PC-9 (cell line): ENCODE measurements at regions not wholly inside any gene's neighbourhood (a gene's known extent, or its start where the extent isn't known, plus 50 kb on each side); places are given as distances from the start of the nearest gene placed in this dataset.

ENCODE experiments used
- BruUV-seq: library from RNA; stranded (reverse); fragments of 400-500 nt; replicated peaks from 2 replicates; lab custom pipeline; 2021; lab: Mats Ljungman, UMichigan
- CTCF ChIA-PET: fragments of 300-600 bp; sonication (Branson Sonifier 250); formaldehyde crosslinking; loops from one replicate; lab custom pipeline; 2022; ENCODE audit warnings: antibody characterized with exemption; lab: Charles Lee
- POLR2A ChIA-PET: fragments of 300-600 bp; sonication (Branson Sonifier 250); formaldehyde crosslinking; loops from one replicate; lab custom pipeline; 2022; ENCODE audit warnings: antibody characterized with exemption; ENCODE audit not compliant: unreplicated experiment; lab: Charles Lee
- DNase-seq, 2 experiments: peaks; one replicate each; pipeline versions ENCODE4 v3.0.0 to v3.0.0-alpha.2; 2015 to 2022; ENCODE audit warnings: mixed read lengths in 1 of 2
- H2AFZ ChIP-seq: fragments of 200-600 bp; sonication (generic); 2 replicates; pipeline ENCODE4 v1.8.1; 2017; ENCODE audit warnings: antibody characterized with exemption
- H3F3A ChIP-seq: fragments of 200-600 bp; sonication (generic); 2 replicates; pipeline ENCODE4 v1.8.1; 2017; ENCODE audit warnings: antibody characterized with exemption, mild to moderate bottlenecking, low read depth; ENCODE audit not compliant: insufficient read depth
- H3K27ac ChIP-seq: fragments of 200-600 bp; sonication (generic); 2 replicates; pipeline ENCODE4 v1.6.1; 2016; ENCODE audit warnings: mixed run types
- H3K27me3 ChIP-seq: fragments of 200-600 bp; sonication (generic); 2 replicates; pipeline ENCODE4 v1.6.1; 2016; ENCODE audit warnings: low read depth, mixed run types; ENCODE audit not compliant: insufficient read depth
- H3K36me3 ChIP-seq: fragments of 200-600 bp; sonication (generic); 2 replicates; pipeline ENCODE4 v1.6.1; 2016; ENCODE audit warnings: low read depth, mixed run types
- H3K4me1 ChIP-seq: fragments of 200-600 bp; sonication (generic); replicated peaks from 2 replicates; pipeline ENCODE4 v1.6.1; 2016; ENCODE audit warnings: mixed run types; ENCODE audit not compliant: insufficient read depth
- H3K4me2 ChIP-seq: fragments of 200-600 bp; sonication (generic); 2 replicates; pipeline ENCODE4 v1.6.1; 2017; ENCODE audit warnings: mixed run types
- H3K4me3 ChIP-seq: fragments of 200-600 bp; sonication (generic); 2 replicates; pipeline ENCODE4 v1.6.1; 2016; ENCODE audit warnings: mixed run types
- H3K79me2 ChIP-seq: fragments of 200-600 bp; sonication (generic); 2 replicates; pipeline ENCODE4 v1.6.1; 2017; ENCODE audit warnings: low read depth, mixed run types
- H3K9me2 ChIP-seq: fragments of 200-600 bp; sonication (generic); 2 replicates; pipeline ENCODE4 v1.8.1; 2017; ENCODE audit warnings: mild to moderate bottlenecking; ENCODE audit not compliant: insufficient read depth
- H3K9me3 ChIP-seq: fragments of 200-600 bp; sonication (generic); 2 replicates; pipeline ENCODE4 v1.8.1; 2016; ENCODE audit warnings: low read depth; ENCODE audit not compliant: insufficient read depth
- H4K20me1 ChIP-seq: fragments of 200-600 bp; sonication (generic); 2 replicates; pipeline ENCODE4 v1.8.1; 2017; ENCODE audit not compliant: insufficient read depth
- CTCF ChIP-seq: fragments of 200-600 bp; sonication (generic); conservative IDR thresholded peaks from 2 replicates; pipeline ENCODE4 v1.6.1; 2017; ENCODE audit warnings: mixed run types, antibody characterized with exemption, mild to moderate bottlenecking, moderate library complexity
- EZH2 ChIP-seq: fragments of 200-600 bp; sonication (generic); IDR thresholded peaks from 2 replicates; pipeline ENCODE4 v1.8.0; 2017; ENCODE audit warnings: antibody characterized with exemption, low read depth
- intact Hi-C: fragments of 100-400 bp; cut with micrococcal nuclease; formaldehyde crosslinking; loops from one replicate; pipeline ENCODE4 v1.10.0; 2022; ENCODE audit not compliant: unreplicated experiment

DNA sequence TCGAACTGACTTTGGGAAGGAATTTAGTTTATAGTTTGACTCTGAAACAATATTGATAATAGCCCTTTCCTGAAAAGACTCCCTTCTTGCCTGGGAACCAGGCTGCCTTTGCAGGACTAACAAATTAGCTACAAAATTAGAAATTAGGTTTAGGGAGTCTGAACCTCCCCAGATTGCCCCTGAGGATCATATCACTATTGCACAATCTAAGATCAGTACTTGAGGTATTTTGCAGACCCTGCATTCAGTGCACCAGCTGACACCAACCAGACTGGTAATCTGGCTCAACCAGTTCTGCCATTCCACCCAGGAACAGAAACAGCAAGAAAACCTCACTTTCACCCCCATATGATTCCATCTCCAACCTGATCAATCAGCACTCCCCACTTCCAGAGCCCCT, 131.8 kb upstream of the GALNT5 start:
- Histone ChIP-seq H3K27ac (no peak overlapping the region), H3F3A (no peaks in the 10 kb centered on the region), H3K4me3 (no peak overlapping the region), H4K20me1 (no peaks in the 10 kb centered on the region), H3K9me3 (no peaks in the 10 kb centered on the region), H3K36me3 (no peaks in the 10 kb centered on the region), H3K79me2 (no peaks in the 10 kb centered on the region), H3K27me3 (no peaks in the 10 kb centered on the region), H3K4me1 (no peaks in the 10 kb centered on the region), H2AFZ (no peak overlapping the region), H3K4me2 (no peak overlapping the region), H3K9me2 (no peaks in the 10 kb centered on the region)
- no peak for DNase-seq
- intact Hi-C loops: no loop called here
- ChIA-PET CTCF (no interaction called here), POLR2A (no interaction called here)
- TF ChIP-seq EZH2: no peak
- BruUV-seq: no TSS peak

- Histone ChIP-seq H3K4me1 (no peaks in the 10 kb centered on the region), H3F3A (no peaks in the 10 kb centered on the region), H2AFZ (no peak overlapping the region), H3K4me3 (no peak overlapping the region), H3K79me2 (no peaks in the 10 kb centered on the region), H3K27ac (no peak overlapping the region), H3K4me2 (no peak overlapping the region), H4K20me1 (no peaks in the 10 kb centered on the region), H3K9me3 (no peaks in the 10 kb centered on the region), H3K36me3 (no peaks in the 10 kb centered on the region), H3K9me2 (no peaks in the 10 kb centered on the region), H3K27me3 (no peaks in the 10 kb centered on the region)
- intact Hi-C loops: no loop called here
- TF ChIP-seq EZH2: no peak
- TF ChIP-seq CTCF: no peak
- no peak for DNase-seq
- no TSS peak for BruUV-seq
- ChIA-PET CTCF (no interaction called here), POLR2A (no interaction called here)
Measured at GRCh38 chr2:157127249-157128012, 130.1 kb upstream of the GALNT5 start.

DNA sequence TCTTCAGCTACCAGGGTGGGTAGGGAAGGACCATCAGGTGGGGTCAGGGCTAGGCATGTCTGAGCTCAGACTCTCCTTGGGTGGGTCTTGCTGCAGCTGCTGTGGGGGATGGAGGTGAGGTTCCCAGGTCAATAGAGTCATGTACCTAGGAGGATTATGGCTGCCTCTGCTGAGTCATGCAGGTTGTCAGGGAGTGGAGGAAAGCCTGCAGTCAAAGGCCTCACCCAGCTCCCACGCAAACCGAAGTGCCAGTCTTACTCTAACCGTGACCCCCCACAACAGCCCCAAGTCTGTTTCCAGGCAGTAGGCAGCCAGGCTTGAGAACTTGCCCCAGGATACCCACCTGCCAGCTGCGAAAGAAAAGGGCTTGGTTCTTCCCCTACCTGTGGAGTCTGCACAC, 113.6 kb upstream of the GALNT5 start:
- Histone ChIP-seq H3K4me3 (no peak overlapping the region), H3K4me1 (no peaks in the 10 kb centered on the region), H3K79me2 (no peaks in the 10 kb centered on the region), H3K27ac (no peak overlapping the region), H3F3A (no peaks in the 10 kb centered on the region), H3K27me3 (no peaks in the 10 kb centered on the region), H3K36me3 (no peaks in the 10 kb centered on the region), H3K9me2 (no peaks in the 10 kb centered on the region), H3K9me3 (no peaks in the 10 kb centered on the region), H2AFZ (no peak overlapping the region), H3K4me2 (no peak overlapping the region), H4K20me1 (no peaks in the 10 kb centered on the region)
- ChIA-PET POLR2A (no interaction called here), CTCF (no interaction called here)
- intact Hi-C loops: no loop called here
- TF ChIP-seq EZH2 (no peak), CTCF (no peak)
- no TSS peak for BruUV-seq
- DNase-seq: no peak

- DNase-seq: no peak
- Histone ChIP-seq H3K4me2 (no peak overlapping the region), H3K36me3 (no peaks in the 10 kb centered on the region), H3K4me1 (no peaks in the 10 kb centered on the region), H4K20me1 (no peaks in the 10 kb centered on the region), H3K9me2 (no peaks in the 10 kb centered on the region), H2AFZ (no peak overlapping the region), H3K27ac (no peak overlapping the region), H3K9me3 (no peaks in the 10 kb centered on the region), H3K79me2 (no peaks in the 10 kb centered on the region), H3K27me3 (no peaks in the 10 kb centered on the region), H3K4me3 (no peak overlapping the region), H3F3A (no peaks in the 10 kb centered on the region)
- ChIA-PET CTCF (no interaction called here), POLR2A (no interaction called here)
- intact Hi-C loops: no loop called here
- BruUV-seq: no TSS peak
- TF ChIP-seq CTCF (no peak), EZH2 (no peak)
Measured at GRCh38 chr2:157149270-157149669, 108.2 kb upstream of the GALNT5 start.
